Glutamatergic neuron (in vitro differentiated cells): ENCODE measurements at regions not wholly inside any gene's neighbourhood (a gene's known extent, or its start where the extent isn't known, plus 50 kb on each side); places are given as distances from the start of the nearest gene placed in this dataset.
"Not testable (repeated sequence)": the region's sequence is repeated elsewhere in the genome, so short reads cannot be mapped to it uniquely, and the experiment has no call there.

Experiments
- DNase-seq: peaks from one replicate; pipeline ENCODE4 v3.0.0; 2022
- H3K27ac Mint-ChIP-seq: one replicate; pipeline ENCODE4 v1.8.0; 2020; ENCODE audit warnings: mild to moderate bottlenecking, mixed read lengths, inconsistent platforms; ENCODE audit not compliant: unreplicated experiment
- H3K27me3 Mint-ChIP-seq: one replicate; pipeline ENCODE4 v1.8.0; 2020; ENCODE audit warnings: mild to moderate bottlenecking, moderate library complexity, mixed read lengths, inconsistent platforms; ENCODE audit not compliant: unreplicated experiment
- H3K36me3 Mint-ChIP-seq: one replicate; pipeline ENCODE4 v1.8.0; 2020; ENCODE audit warnings: mild to moderate bottlenecking, mixed read lengths, inconsistent platforms; ENCODE audit not compliant: unreplicated experiment
- H3K4me1 Mint-ChIP-seq: one replicate; pipeline ENCODE4 v1.8.0; 2020; ENCODE audit warnings: mild to moderate bottlenecking, low read depth, mixed read lengths, inconsistent platforms; ENCODE audit not compliant: unreplicated experiment
- H3K4me3 Mint-ChIP-seq: one replicate; pipeline ENCODE4 v1.8.0; 2020; ENCODE audit warnings: mild to moderate bottlenecking, mixed read lengths, inconsistent platforms; ENCODE audit not compliant: unreplicated experiment
- H3K9me3 Mint-ChIP-seq: one replicate; pipeline ENCODE4 v1.8.0; 2020; ENCODE audit warnings: mild to moderate bottlenecking, moderate library complexity, mixed read lengths, inconsistent platforms; ENCODE audit not compliant: unreplicated experiment
- CTCF ChIP-seq: fragments of 200-600 bp; sonication (generic); IDR thresholded peaks from one replicate; pipeline ENCODE4 v1.5.0; 2021; ENCODE audit not compliant: partially characterized antibody, unreplicated experiment

GRCh38 chr11:71164186-71164585 lies 88.2 kb downstream of the SHANK2 start:
- H3K27me3 Mint-ChIP-seq, result no peaks in the 10 kb centered on the region
- no peak overlapping the region for H3K27ac Mint-ChIP-seq
- no peak overlapping the region for H3K4me3 Mint-ChIP-seq
- no peaks in the 10 kb centered on the region for H3K36me3 Mint-ChIP-seq
- H3K9me3 Mint-ChIP-seq, result no peaks in the 10 kb centered on the region
- DNase-seq, result no peak
- no peaks in the 10 kb centered on the region for H3K4me1 Mint-ChIP-seq
- TF ChIP-seq CTCF, result no peak

- Mint-ChIP-seq H3K27me3 (no peaks in the 10 kb centered on the region), H3K4me1 (no peaks in the 10 kb centered on the region), H3K4me3 (no peak overlapping the region), H3K9me3 (no peaks in the 10 kb centered on the region), H3K36me3 (peaks cover 4% of the 10 kb centered on the region), H3K27ac (no peak overlapping the region)
- DNase-seq, result no peak
- no peak for TF ChIP-seq CTCF
These were observed 89.0 kb downstream of the SHANK2 start for GRCh38 chr11:71163371-71163770.

- H3K36me3 Mint-ChIP-seq, result peaks cover 8% of the 10 kb centered on the region
- no peak overlapping the region for H3K27ac Mint-ChIP-seq
- H3K9me3 Mint-ChIP-seq, result no peaks in the 10 kb centered on the region
- no peak overlapping the region for H3K4me3 Mint-ChIP-seq
- no peaks in the 10 kb centered on the region for H3K4me1 Mint-ChIP-seq
- peaks cover 2% of the 10 kb centered on the region for H3K27me3 Mint-ChIP-seq
- DNase-seq, result no peak
- TF ChIP-seq CTCF, result no peak
These were observed 93.4 kb downstream of the SHANK2 start for GRCh38 chr11:71158936-71159335.

- H3K27ac Mint-ChIP-seq, H3K4me1 Mint-ChIP-seq: not testable (repeated sequence)
These were observed 94.7 kb downstream of the SHANK2 start for GRCh38 chr11:71157676-71158075.

GRCh38 chr11:71156301-71156700 lies 96.1 kb downstream of the SHANK2 start:
- Mint-ChIP-seq H3K27ac (no peak overlapping the region), H3K4me1 (peaks cover 6% of the 10 kb centered on the region), H3K4me3 (no peak overlapping the region), H3K36me3 (peaks cover 8% of the 10 kb centered on the region), H3K9me3 (peaks cover 1% of the 10 kb centered on the region), H3K27me3 (peaks cover 2% of the 10 kb centered on the region)
- no peak for TF ChIP-seq CTCF
- DNase-seq, result no peak

More at GRCh38 chr11:71157676-71158075, 94.7 kb downstream of the SHANK2 start:
- not testable (repeated sequence) for H3K4me3 Mint-ChIP-seq, H3K27me3 Mint-ChIP-seq, H3K9me3 Mint-ChIP-seq, H3K36me3 Mint-ChIP-seq, DNase-seq

GRCh38 chr11:71155846-71156245 lies 96.5 kb downstream of the SHANK2 start:
- peaks cover 1% of the 10 kb centered on the region for H3K9me3 Mint-ChIP-seq
- H3K4me1 Mint-ChIP-seq, result peaks cover 6% of the 10 kb centered on the region
- DNase-seq, result no peak
- H3K36me3 Mint-ChIP-seq, result peaks cover 8% of the 10 kb centered on the region
- H3K27ac Mint-ChIP-seq, result no peak overlapping the region
- TF ChIP-seq CTCF, result no peak
- H3K4me3 Mint-ChIP-seq, result no peak overlapping the region
- H3K27me3 Mint-ChIP-seq, result peaks cover 2% of the 10 kb centered on the region
